IPS DF 19.7 (cell line): ENCODE measurements at regions not wholly inside any gene's neighbourhood (a gene's known extent, or its start where the extent isn't known, plus 50 kb on each side); places are given as distances from the start of the nearest gene placed in this dataset.

Source experiments
- DNase-seq: peaks from one replicate; pipeline ENCODE4 v3.0.0-alpha.2; 2013; ENCODE audit warnings: low read depth, low spot score

DNA sequence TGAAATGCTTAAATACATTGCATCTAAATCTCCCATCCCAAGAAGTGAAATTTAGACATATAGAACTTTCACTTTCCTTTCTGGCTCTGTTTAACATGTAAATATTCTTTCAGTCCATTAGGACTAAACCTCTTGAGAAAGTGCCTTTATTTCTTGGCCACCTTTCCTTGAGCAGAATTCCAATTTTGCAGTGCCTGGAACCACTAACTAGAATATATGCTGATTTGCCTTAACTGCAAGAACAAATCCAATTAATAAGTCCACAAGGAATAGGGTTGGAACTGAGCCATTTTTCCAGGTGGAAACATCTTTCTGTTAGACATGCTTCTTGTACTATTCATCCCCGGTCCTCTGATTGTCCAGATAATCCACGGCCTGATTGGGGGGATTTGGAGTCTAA, 478.0 kb downstream of the ENC1 start:
- no peak for DNase-seq

DNA sequence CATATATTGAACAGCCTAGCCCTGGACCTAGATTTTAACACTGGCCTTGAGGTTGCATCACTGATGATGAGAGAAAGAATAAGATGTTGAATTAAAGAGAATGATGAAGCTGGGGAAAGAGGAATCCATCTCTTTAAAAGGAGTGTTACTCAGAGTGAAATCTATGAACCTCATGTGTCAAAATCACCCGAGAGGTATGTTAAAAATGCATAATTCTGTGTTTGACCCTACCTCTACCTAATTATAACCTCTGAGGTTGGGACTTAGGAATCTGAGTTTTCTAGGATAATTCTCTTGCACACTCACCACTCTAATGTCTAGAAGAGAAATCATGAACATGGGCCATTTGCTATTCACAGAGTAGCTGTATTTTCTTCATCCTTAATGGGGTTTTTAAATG, 479.4 kb downstream of the ENC1 start:
- DNase-seq = no peak

DNA sequence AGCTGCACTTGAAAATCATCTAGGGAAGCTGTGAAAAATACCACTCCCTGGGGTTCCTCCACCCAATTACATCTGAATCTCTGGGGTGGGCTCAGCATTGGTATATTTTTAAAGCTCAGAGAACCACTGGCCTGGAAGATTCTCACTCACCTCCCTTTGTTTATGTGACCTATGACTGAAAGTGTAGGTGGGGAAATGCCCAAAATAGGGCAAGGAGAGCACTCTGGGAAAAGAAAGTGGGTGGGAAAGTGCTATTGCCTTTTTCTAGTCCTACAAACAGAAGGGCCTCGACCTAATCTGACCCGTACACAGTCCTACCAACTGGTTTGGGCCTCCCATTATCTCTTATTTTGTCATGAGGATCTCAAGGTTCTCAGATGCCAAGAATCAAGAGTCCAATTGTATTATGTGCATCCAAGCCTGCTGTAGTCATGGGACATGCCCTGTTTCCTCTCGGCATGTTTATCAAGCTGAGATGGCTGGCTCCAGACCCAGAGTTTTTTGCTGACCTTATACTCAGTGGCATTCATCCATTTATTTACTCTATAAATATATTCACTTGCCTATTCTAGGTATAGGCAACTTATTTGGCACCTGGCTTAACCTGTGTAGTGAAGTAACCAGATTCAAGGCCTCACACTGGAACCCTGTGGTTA, 483.7 kb downstream of the ENC1 start:
- no peak for DNase-seq

DNA sequence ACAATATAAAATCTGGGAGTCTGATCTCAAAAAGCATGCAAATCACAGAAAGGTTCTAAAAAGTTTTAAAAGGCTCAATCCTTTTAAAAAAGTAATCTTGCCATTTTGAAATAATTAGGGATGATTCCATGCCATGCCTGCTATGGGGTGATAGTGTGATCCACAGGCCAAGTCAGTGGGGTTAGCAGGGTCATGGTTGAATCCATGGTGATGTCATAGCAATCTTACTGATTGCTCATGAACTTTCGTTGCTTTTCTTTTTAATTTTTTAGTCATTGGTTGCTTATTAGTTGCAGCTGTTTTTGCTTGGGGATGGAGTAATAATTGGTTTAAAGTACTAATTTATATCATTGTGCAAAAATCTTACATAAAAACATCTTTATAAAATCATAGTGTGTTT, 485.0 kb downstream of the ENC1 start:
- no peak for DNase-seq

- no peak for DNase-seq
These were observed 486.0 kb downstream of the ENC1 start for GRCh38 chr5:74154526-74154925.

- DNase-seq = no peak
These were observed 487.2 kb downstream of the ENC1 start for GRCh38 chr5:74153255-74153790.

GRCh38 chr5:74152625-74153254, 487.8 kb downstream of the ENC1 start:
- no peak for DNase-seq

GRCh38 chr5:74152136-74152535, 488.4 kb downstream of the ENC1 start:
- DNase-seq = no peak

DNA sequence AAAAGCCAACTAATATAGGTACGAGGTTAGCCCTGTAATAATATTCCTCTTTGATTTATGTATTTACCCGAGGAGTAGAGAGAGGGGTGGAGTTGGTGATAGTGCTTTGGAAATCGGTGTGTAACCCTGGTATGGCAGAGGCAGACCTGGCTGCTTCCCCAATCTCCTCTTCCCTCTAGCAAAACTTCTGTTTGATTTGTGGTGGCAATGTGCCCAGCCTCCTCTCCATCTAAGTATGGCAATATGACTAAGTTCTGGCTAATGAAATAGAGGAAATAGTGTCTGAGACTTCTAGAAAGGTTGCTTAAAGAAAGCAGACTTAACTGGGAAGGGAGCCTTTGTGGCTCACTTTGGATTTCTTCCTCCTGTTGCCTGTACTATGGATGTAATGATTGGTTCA, 491.1 kb downstream of the ENC1 start:
- no peak for DNase-seq

- DNase-seq = no peak
These were observed 492.2 kb downstream of the ENC1 start for GRCh38 chr5:74148321-74148720.

DNA sequence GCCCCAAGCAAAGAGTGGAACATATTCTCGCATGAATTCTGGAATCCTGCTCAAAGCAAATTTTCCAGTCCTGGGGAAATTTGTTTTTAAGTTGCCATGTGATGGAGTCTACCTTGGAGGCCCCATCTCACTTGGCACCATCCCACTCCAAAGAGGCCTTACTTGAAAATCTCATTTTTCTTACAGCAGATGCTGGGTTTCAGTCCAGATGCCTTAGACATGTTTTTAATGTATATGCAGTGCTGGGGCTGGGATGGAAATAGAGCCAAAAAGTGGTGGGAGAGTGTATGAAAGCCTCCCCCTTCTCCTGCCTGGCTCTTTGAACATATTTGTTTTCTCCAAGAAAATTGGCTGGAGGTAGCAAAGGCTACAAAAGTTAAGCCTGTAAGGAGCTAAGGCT, 493.7 kb downstream of the ENC1 start:
- no peak for DNase-seq

DNA sequence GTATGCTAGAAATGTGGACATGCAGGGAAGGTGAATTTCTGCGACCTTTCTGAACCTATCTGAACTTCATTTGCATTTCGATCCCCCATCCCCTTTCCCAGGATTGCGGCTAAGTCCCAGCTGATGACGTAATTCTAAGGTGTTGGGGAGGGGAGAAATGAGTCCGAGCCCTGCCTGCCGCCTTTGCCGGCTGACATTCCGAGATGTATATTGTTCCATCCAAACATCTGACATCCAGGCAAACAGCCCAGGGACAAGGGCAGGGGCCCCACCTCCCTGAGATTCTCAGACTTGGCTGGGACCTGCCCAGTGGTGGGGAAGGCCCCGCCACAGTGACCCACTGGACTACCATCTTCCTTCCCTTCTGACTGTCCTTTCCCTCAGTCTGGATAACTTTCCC, 494.6 kb downstream of the ENC1 start:
- DNase-seq = no peak

DNA sequence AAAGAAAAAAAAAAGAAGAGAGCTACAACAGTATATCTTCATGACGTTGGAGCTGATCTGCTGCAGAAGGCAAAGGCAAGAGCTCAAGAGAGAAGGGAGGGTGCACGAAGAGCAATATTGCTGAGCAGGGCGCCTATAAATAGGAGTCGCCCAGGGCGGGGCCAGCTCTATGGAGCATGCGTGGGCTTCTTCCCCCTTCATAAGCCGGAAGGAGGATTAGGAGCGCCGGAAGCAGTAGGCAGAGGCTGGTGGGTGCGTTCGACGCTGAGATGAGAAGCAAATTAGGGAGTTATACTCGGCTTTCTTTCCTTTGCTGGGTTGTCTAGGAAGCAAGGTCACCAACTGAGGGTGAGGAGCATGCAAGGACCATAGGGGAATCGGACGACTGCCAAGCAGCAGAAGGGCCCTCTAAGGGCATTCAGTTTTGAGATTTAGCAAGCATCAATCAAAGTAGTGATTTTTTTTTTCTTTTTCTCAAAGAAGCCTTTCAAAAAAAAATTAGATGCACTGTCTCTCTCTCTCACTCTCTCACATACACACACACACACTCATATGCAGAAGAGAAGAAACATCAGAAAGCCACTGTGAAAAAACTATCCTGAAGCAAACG, 496.7 kb downstream of the ENC1 start:
- DNase-seq = no peak

- no peak for DNase-seq
These were observed 497.4 kb downstream of the ENC1 start for GRCh38 chr5:74143151-74143550.

DNA sequence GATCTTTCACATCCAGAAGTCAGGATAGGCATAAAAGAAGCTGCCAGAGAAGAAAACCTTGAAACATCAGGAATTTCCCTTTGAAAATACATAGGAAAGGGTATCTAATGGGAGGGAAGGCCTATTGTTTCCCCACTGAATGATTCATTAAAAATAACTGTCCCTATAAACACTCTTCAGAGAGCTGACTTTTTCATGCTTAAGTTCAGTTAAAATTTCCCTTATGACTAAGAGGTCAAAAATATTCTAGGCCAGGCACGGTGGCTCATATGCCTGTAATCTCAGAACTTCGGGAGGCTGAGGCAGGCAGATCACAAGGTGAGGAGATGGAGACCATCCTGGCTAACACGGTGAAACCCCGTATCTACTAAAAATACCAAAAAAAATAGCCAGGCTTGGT, 499.5 kb downstream of the ENC1 start:
- no peak for DNase-seq

DNA sequence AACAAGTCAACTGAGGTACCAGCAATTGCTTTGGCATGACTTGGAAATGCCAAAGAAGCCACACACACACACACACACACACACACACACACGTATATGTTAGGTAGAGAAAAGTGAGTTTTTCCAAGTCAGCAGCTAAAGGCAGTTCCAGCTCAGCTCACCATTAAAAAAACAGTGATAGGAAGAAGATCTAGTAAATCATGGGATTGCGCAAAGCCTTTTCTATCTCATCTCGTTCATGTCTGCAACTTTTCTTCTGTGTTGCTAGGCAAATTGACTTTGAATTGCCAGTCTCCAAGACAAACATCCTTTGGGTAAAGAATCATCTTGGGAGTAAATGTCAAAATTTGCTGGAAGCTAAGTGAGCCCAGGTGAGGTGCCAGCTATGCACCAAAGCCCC, 500.1 kb downstream of the ENC1 start:
- no peak for DNase-seq

GRCh38 chr5:74139589-74139988, 500.9 kb downstream of the ENC1 start:
- no peak for DNase-seq

DNA sequence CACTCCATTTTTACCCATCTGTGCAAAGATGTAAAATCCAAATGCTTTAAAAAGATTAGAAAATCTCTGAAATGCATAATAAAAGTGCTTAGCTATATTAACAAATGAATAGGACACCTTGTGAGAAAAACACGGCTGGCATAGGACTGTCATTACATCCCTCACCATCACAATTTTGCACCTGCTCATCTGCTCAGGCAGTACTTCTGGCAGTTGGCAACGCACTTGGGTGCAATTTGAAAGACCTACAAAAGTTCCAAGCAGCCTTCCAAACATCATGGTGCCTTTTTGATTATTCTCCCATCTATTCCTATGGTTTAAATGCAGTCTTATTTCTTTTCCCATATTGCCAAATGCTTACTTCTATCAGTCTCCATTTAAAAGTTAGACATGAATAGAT, 501.8 kb downstream of the ENC1 start:
- DNase-seq = no peak

- DNase-seq = no peak
These were observed 504.2 kb downstream of the ENC1 start for GRCh38 chr5:74136276-74136825.

- DNase-seq = no peak
These were observed 505.5 kb downstream of the ENC1 start for GRCh38 chr5:74135033-74135432.

DNA sequence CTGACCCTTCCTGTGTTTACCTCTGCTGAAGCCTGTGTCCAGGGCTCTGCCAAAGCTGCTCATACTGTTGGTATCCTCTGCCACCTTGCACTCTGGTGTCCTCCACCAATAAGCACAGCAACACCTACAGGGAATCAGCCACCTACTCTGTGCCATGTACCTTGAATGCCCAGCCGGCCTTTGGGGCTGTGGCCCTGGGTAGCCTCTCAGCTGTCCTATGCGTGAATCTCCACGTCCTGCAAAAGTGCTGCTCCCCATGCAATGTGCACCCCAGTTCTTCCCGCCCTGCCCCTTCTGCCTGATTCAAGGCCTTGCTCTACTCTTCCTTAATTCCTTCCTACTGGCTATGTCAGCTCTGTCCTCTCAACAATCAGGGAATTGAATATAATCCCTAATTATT, 506.5 kb downstream of the ARHGEF28 start:
- DNase-seq = no peak

DNA sequence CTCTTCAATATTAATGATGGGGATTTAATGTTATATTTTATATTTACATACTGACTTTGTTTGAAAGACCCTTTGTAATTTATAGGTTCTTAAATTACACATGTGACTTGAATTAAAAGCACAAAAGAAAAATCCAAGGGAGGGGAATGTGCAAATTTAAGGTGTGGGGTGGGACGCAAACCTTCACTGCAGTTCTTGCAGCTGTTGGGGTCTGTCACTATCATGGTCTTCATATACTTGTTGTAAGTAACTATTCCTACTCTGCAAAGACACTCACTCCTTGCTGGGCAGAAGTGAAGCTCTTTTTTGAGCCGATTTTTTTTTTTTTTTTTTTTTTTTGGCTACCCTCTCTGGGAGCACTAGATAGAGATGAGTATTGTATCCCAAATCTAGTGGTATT, 505.3 kb downstream of the ARHGEF28 start:
- DNase-seq = no peak
